ENCODE measurements at regions not wholly inside any gene's neighbourhood (a gene's known extent, or its start where the extent isn't known, plus 50 kb on each side); places are given as distances from the start of the nearest gene placed in this dataset.

- POLR2A ChIA-PET = no interaction called here
- Histone ChIP-seq H3K4me3 (ENCODE audit: control insufficient read depth in 1 of 7, extremely low read depth in 1 of 7, insufficient read depth in 4 of 7, low read depth in 2 of 7, low read length in 6 of 7) (no peak overlapping the region), H3K27me3 (replicated peaks in 2 of 5; ENCODE audit: control insufficient read depth in 4 of 5, insufficient read depth in 5 of 5, low read length in 4 of 5) (no peaks in the 10 kb centered on the region), H3K36me3 (ENCODE audit: control insufficient read depth in 4 of 4, insufficient read depth in 4 of 4, low read length in 3 of 4) (no peaks in the 10 kb centered on the region), H3K4me1 (ENCODE audit: control extremely low read depth in 1 of 4, control insufficient read depth in 4 of 4, insufficient read depth in 4 of 4, low read length in 3 of 4) (peaks cover 0 to 19% (median 0%) of the 10 kb centered on the region in 4 experiments), H3K27ac (ENCODE audit: insufficient read depth in 1 of 2, low read depth in 1 of 2, low read length in 2 of 2, poor library complexity in 1 of 2, severe bottlenecking in 2 of 2) (no peak overlapping the region), H3K9me3 (ENCODE audit: control extremely low read depth in 1 of 5, control insufficient read depth in 4 of 5, insufficient read depth in 2 of 5, low read depth in 1 of 5, low read length in 4 of 5) (no peaks in the 10 kb centered on the region)
- CTCF ChIA-PET = interaction anchor here (0.6 to 1.9 kb wide), 3 partner anchors 15 to 106 kb away, joined by 3 to 7 read pairs (median 5); no protein-coding TSS in a partner anchor
- 92% methylated on average over 14 of the region's 18 CpGs for WGBS (ENCODE audit: insufficient coverage)
- DNase-seq = no peak
Observed at GRCh38 chr2:201966691-201967438, 66.8 kb upstream of the FZD7 start.

- peaks cover 0 to 19% (median 0%) of the 10 kb centered on the region in 4 experiments for H3K4me1 ChIP-seq (ENCODE audit: control extremely low read depth in 1 of 4, control insufficient read depth in 4 of 4, insufficient read depth in 4 of 4, low read length in 3 of 4)
- POLR2A ChIA-PET = no interaction called here
- 98% methylated on average over 5 of the region's 6 CpGs for WGBS (ENCODE audit: insufficient coverage)
- no peak overlapping the region for H3K4me3 ChIP-seq (ENCODE audit: control insufficient read depth in 1 of 7, extremely low read depth in 1 of 7, insufficient read depth in 4 of 7, low read depth in 2 of 7, low read length in 6 of 7)
- no peak overlapping the region for H3K27ac ChIP-seq (ENCODE audit: insufficient read depth in 1 of 2, low read depth in 1 of 2, low read length in 2 of 2, poor library complexity in 1 of 2, severe bottlenecking in 2 of 2)
- no peaks in the 10 kb centered on the region for H3K9me3 ChIP-seq (ENCODE audit: control extremely low read depth in 1 of 5, control insufficient read depth in 4 of 5, insufficient read depth in 2 of 5, low read depth in 1 of 5, low read length in 4 of 5)
- no peaks in the 10 kb centered on the region for H3K36me3 ChIP-seq (ENCODE audit: control insufficient read depth in 4 of 4, insufficient read depth in 4 of 4, low read length in 3 of 4)
- no peaks in the 10 kb centered on the region for H3K27me3 ChIP-seq (replicated peaks in 2 of 5; ENCODE audit: control insufficient read depth in 4 of 5, insufficient read depth in 5 of 5, low read length in 4 of 5)
- no peak for DNase-seq
- CTCF ChIA-PET = no interaction called here
Observed at GRCh38 chr2:201968050-201968449, 65.6 kb upstream of the FZD7 start.

- no peaks in the 10 kb centered on the region for H3K27me3 ChIP-seq (replicated peaks in 2 of 5; ENCODE audit: control insufficient read depth in 4 of 5, insufficient read depth in 5 of 5, low read length in 4 of 5)
- POLR2A ChIA-PET = no interaction called here
- 92% methylated on average over 9 of the region's 10 CpGs for WGBS (ENCODE audit: insufficient coverage)
- H3K4me3 ChIP-seq (ENCODE audit: control insufficient read depth in 1 of 7, extremely low read depth in 1 of 7, insufficient read depth in 4 of 7, low read depth in 2 of 7, low read length in 6 of 7) = no peak overlapping the region
- DNase-seq = no peak
- H3K9me3 ChIP-seq (ENCODE audit: control extremely low read depth in 1 of 5, control insufficient read depth in 4 of 5, insufficient read depth in 2 of 5, low read depth in 1 of 5, low read length in 4 of 5) = no peaks in the 10 kb centered on the region
- H3K27ac ChIP-seq (ENCODE audit: insufficient read depth in 1 of 2, low read depth in 1 of 2, low read length in 2 of 2, poor library complexity in 1 of 2, severe bottlenecking in 2 of 2) = no peak overlapping the region
- H3K36me3 ChIP-seq (ENCODE audit: control insufficient read depth in 4 of 4, insufficient read depth in 4 of 4, low read length in 3 of 4) = no peaks in the 10 kb centered on the region
- CTCF ChIA-PET = interaction anchor here (1.2 kb wide), 1 partner anchor 18 kb away, joined by 3 read pairs; no protein-coding TSS in a partner anchor
- H3K4me1 ChIP-seq (ENCODE audit: control extremely low read depth in 1 of 4, control insufficient read depth in 4 of 4, insufficient read depth in 4 of 4, low read length in 3 of 4) = peaks cover 0 to 19% (median 0%) of the 10 kb centered on the region in 4 experiments
Observed at GRCh38 chr2:201968476-201968875, 65.2 kb upstream of the FZD7 start.

- Histone ChIP-seq H3K27ac (ENCODE audit: insufficient read depth in 1 of 2, low read depth in 1 of 2, low read length in 2 of 2, poor library complexity in 1 of 2, severe bottlenecking in 2 of 2) (no peak overlapping the region), H3K9me3 (ENCODE audit: control extremely low read depth in 1 of 5, control insufficient read depth in 4 of 5, insufficient read depth in 2 of 5, low read depth in 1 of 5, low read length in 4 of 5) (no peaks in the 10 kb centered on the region), H3K4me1 (ENCODE audit: control extremely low read depth in 1 of 4, control insufficient read depth in 4 of 4, insufficient read depth in 4 of 4, low read length in 3 of 4) (peaks cover 0 to 17% (median 0%) of the 10 kb centered on the region in 4 experiments), H3K4me3 (ENCODE audit: control insufficient read depth in 1 of 7, extremely low read depth in 1 of 7, insufficient read depth in 4 of 7, low read depth in 2 of 7, low read length in 6 of 7) (no peak overlapping the region), H3K36me3 (ENCODE audit: control insufficient read depth in 4 of 4, insufficient read depth in 4 of 4, low read length in 3 of 4) (no peaks in the 10 kb centered on the region), H3K27me3 (replicated peaks in 2 of 5; ENCODE audit: control insufficient read depth in 4 of 5, insufficient read depth in 5 of 5, low read length in 4 of 5) (no peaks in the 10 kb centered on the region)
- DNase-seq = no peak
- ChIA-PET POLR2A (interaction anchor here (0.9 kb wide), 1 partner anchor 64 kb away, joined by 4 read pairs; no protein-coding TSS in a partner anchor), CTCF (interaction anchor here (1.2 kb wide), 1 partner anchor 17 kb away, joined by 3 read pairs; no protein-coding TSS in a partner anchor)
- 95% methylated on average over 11 of the region's 14 CpGs for WGBS (ENCODE audit: insufficient coverage)
Observed at GRCh38 chr2:201969241-201969937, 64.3 kb upstream of the FZD7 start.

GRCh38 chr2:201969938-201970785 lies 63.5 kb upstream of the FZD7 start:
- ChIA-PET POLR2A (interaction anchor here (0.9 kb wide), 1 partner anchor 65 kb away, joined by 4 read pairs; no protein-coding TSS in a partner anchor), CTCF (interaction anchor here (2.4 kb wide), 1 partner anchor 12 kb away, joined by 7 read pairs; no protein-coding TSS in a partner anchor)
- Histone ChIP-seq H3K27me3 (replicated peaks in 2 of 5; ENCODE audit: control insufficient read depth in 4 of 5, insufficient read depth in 5 of 5, low read length in 4 of 5) (no peaks in the 10 kb centered on the region), H3K36me3 (ENCODE audit: control insufficient read depth in 4 of 4, insufficient read depth in 4 of 4, low read length in 3 of 4) (no peaks in the 10 kb centered on the region), H3K4me1 (ENCODE audit: control extremely low read depth in 1 of 4, control insufficient read depth in 4 of 4, insufficient read depth in 4 of 4, low read length in 3 of 4) (peaks cover 0 to 12% (median 0%) of the 10 kb centered on the region in 4 experiments), H3K4me3 (ENCODE audit: control insufficient read depth in 1 of 7, extremely low read depth in 1 of 7, insufficient read depth in 4 of 7, low read depth in 2 of 7, low read length in 6 of 7) (no peak overlapping the region), H3K9me3 (ENCODE audit: control extremely low read depth in 1 of 5, control insufficient read depth in 4 of 5, insufficient read depth in 2 of 5, low read depth in 1 of 5, low read length in 4 of 5) (no peaks in the 10 kb centered on the region), H3K27ac (ENCODE audit: insufficient read depth in 1 of 2, low read depth in 1 of 2, low read length in 2 of 2, poor library complexity in 1 of 2, severe bottlenecking in 2 of 2) (no peak overlapping the region)
- 72% methylated on average over 9 of the region's 12 CpGs for WGBS (ENCODE audit: insufficient coverage)
- DNase-seq = peak in 2 of 3 donors; percentile 19 to 39

GRCh38 chr2:201970786-201971108 lies 62.9 kb upstream of the FZD7 start:
- Histone ChIP-seq H3K36me3 (ENCODE audit: control insufficient read depth in 4 of 4, insufficient read depth in 4 of 4, low read length in 3 of 4) (no peaks in the 10 kb centered on the region), H3K4me1 (ENCODE audit: control extremely low read depth in 1 of 4, control insufficient read depth in 4 of 4, insufficient read depth in 4 of 4, low read length in 3 of 4) (peaks cover 0 to 10% (median 0%) of the 10 kb centered on the region in 4 experiments), H3K27me3 (replicated peaks in 2 of 5; ENCODE audit: control insufficient read depth in 4 of 5, insufficient read depth in 5 of 5, low read length in 4 of 5) (no peaks in the 10 kb centered on the region), H3K4me3 (ENCODE audit: control insufficient read depth in 1 of 7, extremely low read depth in 1 of 7, insufficient read depth in 4 of 7, low read depth in 2 of 7, low read length in 6 of 7) (no peak overlapping the region), H3K27ac (ENCODE audit: insufficient read depth in 1 of 2, low read depth in 1 of 2, low read length in 2 of 2, poor library complexity in 1 of 2, severe bottlenecking in 2 of 2) (no peak overlapping the region), H3K9me3 (ENCODE audit: control extremely low read depth in 1 of 5, control insufficient read depth in 4 of 5, insufficient read depth in 2 of 5, low read depth in 1 of 5, low read length in 4 of 5) (no peaks in the 10 kb centered on the region)
- CTCF ChIA-PET = interaction anchor here (2.4 kb wide), 1 partner anchor 11 kb away, joined by 7 read pairs; no protein-coding TSS in a partner anchor
- POLR2A ChIA-PET = no interaction called here
- WGBS (ENCODE audit: insufficient coverage) = 100% methylated on average over 1 of the region's 4 CpGs
- DNase-seq = no peak

All from common myeloid progenitor, CD34-positive (primary cell).